Panc1 (cell line): ENCODE measurements at regions not wholly inside any gene's neighbourhood (a gene's known extent, or its start where the extent isn't known, plus 50 kb on each side); places are given as distances from the start of the nearest gene placed in this dataset.

Experiments used
- ATAC-seq: fragments of 200-7000 bp; cut with Tn5 transposase; 2 replicates; pipeline ENCODE4 v1.9.1; 2020; ENCODE audit warnings: mild to moderate bottlenecking, moderate library complexity
- BruUV-seq: library from RNA; stranded (reverse); fragments of 400-500 nt; replicated peaks from 2 replicates; lab custom pipeline; 2021; lab: Mats Ljungman, UMichigan
- CTCF ChIA-PET: fragments of 300-600 bp; sonication (Branson Sonifier 250); formaldehyde crosslinking; loops from one replicate; lab custom pipeline; 2022; ENCODE audit warnings: antibody characterized with exemption; lab: Charles Lee
- POLR2A ChIA-PET: fragments of 300-600 bp; sonication (Branson Sonifier 250); formaldehyde crosslinking; loops from one replicate; lab custom pipeline; 2022; ENCODE audit warnings: antibody characterized with exemption; lab: Charles Lee
- DNase-seq: peaks from one replicate; pipeline ENCODE4 v3.0.0-alpha.2; 2010; ENCODE audit warnings: low read depth, low spot score
- H3K27ac ChIP-seq: 2 replicates; pipeline ENCODE4 v1.5.1; 2011; ENCODE audit warnings: mild to moderate bottlenecking, low read length, inconsistent platforms
- H3K27me3 ChIP-seq: fragments of 200-500 bp; sonication (Bioruptor generic); 2 replicates; pipeline ENCODE4 v1.6.0; 2014; ENCODE audit warnings: low read length, inconsistent platforms; ENCODE audit not compliant: control insufficient read depth, insufficient read depth
- H3K36me3 ChIP-seq: fragments of 200-500 bp; sonication (Bioruptor generic); 2 replicates; pipeline ENCODE4 v1.5.1; 2014; ENCODE audit warnings: inconsistent platforms, mild to moderate bottlenecking, low read length, moderate library complexity; ENCODE audit not compliant: control insufficient read depth, insufficient read depth
- H3K4me1 ChIP-seq: 2 replicates; pipeline ENCODE4 v1.5.1; 2011; ENCODE audit warnings: inconsistent platforms, mild to moderate bottlenecking, low read length, moderate library complexity; ENCODE audit not compliant: control insufficient read depth, insufficient read depth
- H3K4me3 ChIP-seq, 2 experiments: 2 replicates each; pipeline ENCODE4 v1.5.1; 2011 to 2012; ENCODE audit warnings: low read depth in 2 of 2, low read length in 2 of 2, mild to moderate bottlenecking in 2 of 2, inconsistent platforms in 1 of 2, moderate library complexity in 1 of 2
- H3K9me3 ChIP-seq: fragments of 200-500 bp; sonication (Bioruptor generic); 2 replicates; pipeline ENCODE4 v1.5.1; 2014; ENCODE audit warnings: low read depth, mild to moderate bottlenecking, inconsistent platforms, low read length, moderate library complexity; ENCODE audit not compliant: control insufficient read depth, insufficient read depth
- CTCF ChIP-seq: fragments of 450-650 bp; IDR thresholded peaks from 2 replicates; pipeline ENCODE4 v1.5.1; 2017; ENCODE audit warnings: mild to moderate bottlenecking
- POLR2AphosphoS5 ChIP-seq: IDR thresholded peaks from 2 replicates; pipeline ENCODE4 v1.6.1; 2012; ENCODE audit warnings: mild to moderate bottlenecking, low read depth, low read length, moderate library complexity
- REST ChIP-seq, 2 experiments: IDR thresholded peaks; 2 replicates each; pipeline ENCODE4 v1.6.1; 2011 to 2012; ENCODE audit warnings: low read depth in 2 of 2, control low read depth in 1 of 2, low read length in 1 of 2, mild to moderate bottlenecking in 1 of 2, moderate library complexity in 1 of 2; ENCODE audit not compliant: insufficient read depth in 1 of 2
- SIN3A ChIP-seq: IDR thresholded peaks from 2 replicates; pipeline ENCODE4 v1.6.1; 2012; ENCODE audit warnings: low read depth, mild to moderate bottlenecking, low read length, moderate library complexity, borderline replicate concordance; ENCODE audit not compliant: insufficient read depth
- TCF7L2 ChIP-seq: IDR thresholded peaks from 2 replicates; pipeline ENCODE4 v1.6.1; 2011; ENCODE audit warnings: mild to moderate bottlenecking, low read depth, low read length, inconsistent platforms
- in situ Hi-C: cut with HindIII; loops from 2 replicates; pipeline ENCODE4 v1.10.0; 2016; ENCODE audit warnings: low sequenced_read_pairs, low pct_unique_long_range_greater_than_20kb
- intact Hi-C: fragments of 100-400 bp; cut with micrococcal nuclease; formaldehyde crosslinking; loops from one replicate; pipeline ENCODE4 v1.10.0; 2022; ENCODE audit not compliant: unreplicated experiment

GRCh38 chr6:6810727-6811126 lies 222.2 kb downstream of the LY86 start:
- H3K4me1 ChIP-seq = peaks cover 5% of the 10 kb centered on the region; the same call in 1 of the 2 replicates
- H3K36me3 ChIP-seq = no peaks in the 10 kb centered on the region
- H3K4me3 ChIP-seq = peak overlapping the region; percentile 30 to 43
- H3K27me3 ChIP-seq = 0 out of 2 replicates have a peak, but pooled peaks cover 2% of the 10 kb centered on the region
- DNase-seq (no peak), ATAC-seq (no peak)
- no peaks in the 10 kb centered on the region for H3K9me3 ChIP-seq
- no TSS peak for BruUV-seq
- intact Hi-C loops = no loop called here
- ChIA-PET CTCF (interaction anchor here (0.6 kb wide), 1 partner anchor 27 kb away, joined by 8 read pairs; no protein-coding TSS in a partner anchor), POLR2A (no interaction called here)
- in situ Hi-C loops = no loop called here
- TF ChIP-seq SIN3A (no peak), TCF7L2 (no peak), REST (IDR thresholded peaks at IDR 0.05; ENCODE audit: insufficient read depth in 1 of 2, low read depth in 2 of 2, low read length in 1 of 2) (no peak), POLR2AphosphoS5 (no peak), CTCF (no peak)
- no peak overlapping the region for H3K27ac ChIP-seq

GRCh38 chr6:6811128-6812009 lies 222.8 kb downstream of the LY86 start:
- intact Hi-C loops (no loop called here), in situ Hi-C loops (no loop called here)
- no peaks in the 10 kb centered on the region for H3K9me3 ChIP-seq
- H3K4me1 ChIP-seq = peaks cover 5% of the 10 kb centered on the region; the same call in 1 of the 2 replicates
- H3K27me3 ChIP-seq = 0 out of 2 replicates have a peak, but pooled peaks cover 2% of the 10 kb centered on the region
- H3K36me3 ChIP-seq = no peaks in the 10 kb centered on the region
- BruUV-seq = no TSS peak
- ATAC-seq (peak; percentile 72), DNase-seq (peak; percentile 43)
- ChIA-PET CTCF (no interaction called here), POLR2A (no interaction called here)
- TF ChIP-seq REST (IDR thresholded peaks at IDR 0.05; ENCODE audit: insufficient read depth in 1 of 2, low read depth in 2 of 2, low read length in 1 of 2) = no peak
- no peak for TF ChIP-seq SIN3A
- TF ChIP-seq CTCF = no peak
- no peak for TF ChIP-seq TCF7L2
- no peak for TF ChIP-seq POLR2AphosphoS5
- no peak overlapping the region for H3K27ac ChIP-seq
- peak overlapping the region; percentile 30 to 43 for H3K4me3 ChIP-seq
